HCT116 (cell line): ENCODE measurements at regions not wholly inside any gene's neighbourhood (a gene's known extent, or its start where the extent isn't known, plus 50 kb on each side); places are given as distances from the start of the nearest gene placed in this dataset.

Experiments
- ATAC-seq: fragments of 200-7000 bp; cut with Tn5 transposase; 2 replicates; pipeline ENCODE4 v1.9.1; 2020; ENCODE audit warnings: mild to moderate bottlenecking, moderate library complexity
- BruUV-seq: library from RNA; stranded (reverse); fragments of 400-500 nt; replicated peaks from 2 replicates; lab custom pipeline; 2021; lab: Mats Ljungman, UMichigan
- CTCF ChIA-PET: fragments of 300-600 bp; sonication (Branson Sonifier 250); formaldehyde crosslinking; loops from one replicate; lab custom pipeline; 2021; ENCODE audit warnings: antibody characterized with exemption; lab: Charles Lee
- POLR2A ChIA-PET: fragments of 300-600, 350-600 bp; sonication (Branson Sonifier 250); formaldehyde crosslinking; loops from one replicate; lab custom pipeline; 2021; ENCODE audit warnings: antibody characterized with exemption; lab: Charles Lee
- RAD21 ChIA-PET, 2 experiments: fragments of 300-600 bp; sonication (Branson Sonifier 250); formaldehyde crosslinking; loops; one replicate each; lab custom pipeline; 2023; ENCODE audit warnings: low total read pairs in 2 of 2; ENCODE audit not compliant: uncharacterized antibody in 2 of 2, unreplicated experiment in 2 of 2, low non-redundant PET in 1 of 2; lab: Charles Lee
- DNase-seq: peaks from one replicate; pipeline ENCODE4 v3.0.0-alpha.2; 2010; ENCODE audit warnings: low read depth, low spot score
- H2AFZ ChIP-seq: fragments of 200-600 bp; shearing (Covaris generic), sonication (generic); 2 replicates; pipeline ENCODE4 v1.6.1; 2017; ENCODE audit warnings: low read depth, mixed run types, mixed read lengths, antibody characterized with exemption, low read length; ENCODE audit not compliant: poor library complexity, severe bottlenecking
- H3K27ac ChIP-seq: 2 replicates; pipeline ENCODE4 v1.5.1; 2012; ENCODE audit warnings: low read depth, low read length
- H3K27me3 ChIP-seq: fragments of 200-600 bp; sonication (generic); 2 replicates; pipeline ENCODE4 v1.6.1; 2016; ENCODE audit warnings: mixed run types, low read length, mixed read lengths; ENCODE audit not compliant: insufficient read depth
- H3K36me3 ChIP-seq, 2 experiments: fragments of 200-500 bp in 1 of 2; fragments of 200-600 bp in 1 of 2; sonication (Bioruptor generic) in 1 of 2; sonication (generic) in 1 of 2; 2 replicates each; pipeline versions ENCODE4 v1.5.1 to v1.6.1; 2014 to 2016; ENCODE audit warnings: low read length in 2 of 2, inconsistent platforms in 1 of 2, mixed read lengths in 1 of 2, mixed run types in 1 of 2; ENCODE audit not compliant: insufficient read depth in 2 of 2, control insufficient read depth in 1 of 2
- H3K4me1 ChIP-seq, 2 experiments: fragments of 200-600 bp in 1 of 2; sonication (generic) in 1 of 2; 2 replicates each; pipeline versions ENCODE4 v1.5.1 to v1.6.1; 2012 to 2017; ENCODE audit warnings: low read length in 2 of 2, inconsistent platforms in 1 of 2, mild to moderate bottlenecking in 1 of 2, mixed read lengths in 1 of 2, mixed run types in 1 of 2, moderate library complexity in 1 of 2; ENCODE audit not compliant: insufficient read depth in 2 of 2, control insufficient read depth in 1 of 2
- H3K4me2 ChIP-seq: fragments of 200-600 bp; sonication (generic); 2 replicates; pipeline ENCODE4 v1.6.1; 2017; ENCODE audit warnings: mixed run types, low read length, mixed read lengths
- H3K4me3 ChIP-seq, 2 experiments: fragments of 200-600 bp in 1 of 2; sonication (generic) in 1 of 2; replicated peaks in 1 of 2; 2 replicates each; pipeline ENCODE4 v1.5.1; 2011 to 2016; ENCODE audit warnings: low read length in 2 of 2, control low read depth in 1 of 2, low read depth in 1 of 2, mild to moderate bottlenecking in 1 of 2, mixed read lengths in 1 of 2, mixed run types in 1 of 2
- H3K79me2 ChIP-seq: fragments of 200-600 bp; sonication (generic); 2 replicates; pipeline ENCODE4 v1.6.1; 2017; ENCODE audit warnings: mild to moderate bottlenecking, mixed run types, low read length, moderate library complexity, mixed read lengths; ENCODE audit not compliant: insufficient read depth
- H3K9ac ChIP-seq: fragments of 200-600 bp; sonication (generic); 2 replicates; pipeline ENCODE4 v1.6.1; 2016; ENCODE audit warnings: low read length, mixed read lengths
- H3K9me2 ChIP-seq: fragments of 200-600 bp; sonication (generic), shearing (Covaris generic); 2 replicates; pipeline ENCODE4 v1.6.1; 2017; ENCODE audit warnings: mixed run types, mild to moderate bottlenecking, moderate library complexity; ENCODE audit not compliant: insufficient read depth
- H3K9me3 ChIP-seq, 2 experiments: fragments of 200-500 bp in 1 of 2; fragments of 200-600 bp in 1 of 2; sonication (Bioruptor generic) in 1 of 2; sonication (generic) in 1 of 2; 2 replicates each; pipeline ENCODE4 v1.6.1; 2014 to 2017; ENCODE audit warnings: low read length in 2 of 2, mixed read lengths in 2 of 2, inconsistent platforms in 1 of 2, low read depth in 1 of 2, mild to moderate bottlenecking in 1 of 2, mixed run types in 1 of 2, moderate library complexity in 1 of 2; ENCODE audit not compliant: control insufficient read depth in 1 of 2, insufficient read depth in 1 of 2
- H4K20me1 ChIP-seq: fragments of 200-600 bp; sonication (generic), shearing (Covaris generic); 2 replicates; pipeline ENCODE4 v1.6.1; 2017; ENCODE audit warnings: mixed run types, mild to moderate bottlenecking, moderate library complexity; ENCODE audit not compliant: insufficient read depth
- ELF1 ChIP-seq: IDR thresholded peaks from 2 replicates; pipeline ENCODE4 v1.6.1; 2012; ENCODE audit warnings: low read depth, borderline replicate concordance
- SRF ChIP-seq: IDR thresholded peaks from 2 replicates; pipeline ENCODE4 v1.6.1; 2012; ENCODE audit warnings: low read depth
- ZBTB33 ChIP-seq: IDR thresholded peaks from 2 replicates; pipeline ENCODE4 v1.6.1; 2011; ENCODE audit warnings: mild to moderate bottlenecking, low read length, moderate library complexity; ENCODE audit not compliant: insufficient replicate concordance; ENCODE audit errors: extremely low read depth
- ZNF274 ChIP-seq: fragments of 200-500 bp; sonication (Bioruptor generic); IDR thresholded peaks from 2 replicates; pipeline ENCODE4 v1.6.1; 2014; ENCODE audit warnings: mild to moderate bottlenecking, low read depth, low read length, inconsistent platforms
- intact Hi-C: fragments of 100-400 bp; cut with micrococcal nuclease; formaldehyde crosslinking; loops from 2 replicates; pipeline ENCODE4 v1.10.0; 2022

- TF ChIP-seq ZBTB33, result no peak
Measured at GRCh38 chr6:21767891-21768648, 174.5 kb downstream of the SOX4 start (continued).

GRCh38 chr6:21769405-21769861, 175.9 kb downstream of the SOX4 start:
- H4K20me1 ChIP-seq, result no peaks in the 10 kb centered on the region
- CTCF ChIA-PET, result no interaction called here
- no peak overlapping the region for H3K27ac ChIP-seq
- H3K9ac ChIP-seq, result no peak overlapping the region
- ATAC-seq (no peak), DNase-seq (no peak)
- no peaks in the 10 kb centered on the region for H3K27me3 ChIP-seq
- no peak overlapping the region for H2AFZ ChIP-seq
- no peaks in the 10 kb centered on the region for H3K4me1 ChIP-seq
- no peak overlapping the region for H3K4me2 ChIP-seq
- RAD21 ChIA-PET, result no interaction called here
- TF ChIP-seq ZBTB33 (no peak), SRF (no peak), ZNF274 (no peak), ELF1 (no peak)
- no TSS peak for BruUV-seq
- no peaks in the 10 kb centered on the region for H3K9me2 ChIP-seq
- intact Hi-C loops, result no loop called here
- no peak overlapping the region for H3K4me3 ChIP-seq
- H3K36me3 ChIP-seq, result no peaks in the 10 kb centered on the region
- POLR2A ChIA-PET, result no interaction called here
- no peaks in the 10 kb centered on the region for H3K9me3 ChIP-seq
- H3K79me2 ChIP-seq, result no peaks in the 10 kb centered on the region
